ENCODE measurements at regions not wholly inside any gene's neighbourhood (a gene's known extent, or its start where the extent isn't known, plus 50 kb on each side); places are given as distances from the start of the nearest gene placed in this dataset.

GRCh38 chr13:107020393-107020792, 452.5 kb upstream of the ARGLU1 start:
- no peaks in the 10 kb centered on the region for H3K27me3 Mint-ChIP-seq
- no peaks in the 10 kb centered on the region for H3K36me3 Mint-ChIP-seq
- no peak overlapping the region for H3K27ac Mint-ChIP-seq
- H3K9me3 Mint-ChIP-seq = peaks cover 6% of the 10 kb centered on the region
- H3K4me1 Mint-ChIP-seq = no peaks in the 10 kb centered on the region
- CTCF ChIA-PET = no interaction called here
- DNase-seq = no peak
- no peak overlapping the region for H3K4me3 Mint-ChIP-seq

GRCh38 chr13:107018285-107018684, 450.3 kb upstream of the ARGLU1 start:
- no peaks in the 10 kb centered on the region for H3K27me3 Mint-ChIP-seq
- DNase-seq = no peak
- H3K36me3 Mint-ChIP-seq = no peaks in the 10 kb centered on the region
- CTCF ChIA-PET = no interaction called here
- no peak overlapping the region for H3K4me3 Mint-ChIP-seq
- no peak overlapping the region for H3K27ac Mint-ChIP-seq
- H3K9me3 Mint-ChIP-seq = peaks cover 6% of the 10 kb centered on the region
- no peaks in the 10 kb centered on the region for H3K4me1 Mint-ChIP-seq

- no peaks in the 10 kb centered on the region for H3K36me3 Mint-ChIP-seq
- DNase-seq = no peak
- no peak overlapping the region for H3K27ac Mint-ChIP-seq
- no peak overlapping the region for H3K4me3 Mint-ChIP-seq
- no peaks in the 10 kb centered on the region for H3K4me1 Mint-ChIP-seq
- H3K9me3 Mint-ChIP-seq = no peaks in the 10 kb centered on the region
- CTCF ChIA-PET = no interaction called here
- no peaks in the 10 kb centered on the region for H3K27me3 Mint-ChIP-seq
These were observed 438.7 kb upstream of the ARGLU1 start for GRCh38 chr13:107006661-107007060.

- CTCF ChIA-PET = no interaction called here
- H3K27me3 Mint-ChIP-seq = no peaks in the 10 kb centered on the region
- no peaks in the 10 kb centered on the region for H3K4me1 Mint-ChIP-seq
- H3K27ac Mint-ChIP-seq = no peak overlapping the region
- no peak for DNase-seq
- no peaks in the 10 kb centered on the region for H3K9me3 Mint-ChIP-seq
- H3K36me3 Mint-ChIP-seq = no peaks in the 10 kb centered on the region
- no peak overlapping the region for H3K4me3 Mint-ChIP-seq
These were observed 437.6 kb upstream of the ARGLU1 start for GRCh38 chr13:107005577-107005976.

- Mint-ChIP-seq H3K36me3 (no peaks in the 10 kb centered on the region), H3K27me3 (no peaks in the 10 kb centered on the region), H3K9me3 (peaks cover 3% of the 10 kb centered on the region), H3K27ac (no peak overlapping the region), H3K4me3 (no peak overlapping the region), H3K4me1 (no peaks in the 10 kb centered on the region)
- DNase-seq = no peak
- CTCF ChIA-PET = no interaction called here
These were observed 436.0 kb upstream of the ARGLU1 start for GRCh38 chr13:107003911-107004310.

GRCh38 chr13:106998664-106999063, 430.7 kb upstream of the ARGLU1 start:
- Mint-ChIP-seq H3K27ac (no peak overlapping the region), H3K9me3 (peaks cover 6% of the 10 kb centered on the region), H3K27me3 (no peaks in the 10 kb centered on the region), H3K36me3 (no peaks in the 10 kb centered on the region), H3K4me3 (no peak overlapping the region), H3K4me1 (no peaks in the 10 kb centered on the region)
- CTCF ChIA-PET = no interaction called here
- no peak for DNase-seq

- no peak for DNase-seq
- Mint-ChIP-seq H3K9me3 (peaks cover 6% of the 10 kb centered on the region), H3K4me3 (no peak overlapping the region), H3K4me1 (no peaks in the 10 kb centered on the region), H3K27ac (no peak overlapping the region), H3K27me3 (no peaks in the 10 kb centered on the region), H3K36me3 (no peaks in the 10 kb centered on the region)
- CTCF ChIA-PET = no interaction called here
These were observed 429.8 kb upstream of the ARGLU1 start for GRCh38 chr13:106997696-106998095.

GRCh38 chr13:106996867-106997618, 429.1 kb upstream of the ARGLU1 start:
- DNase-seq = no peak
- H3K27ac Mint-ChIP-seq = no peak overlapping the region
- no peak overlapping the region for H3K4me3 Mint-ChIP-seq
- peaks cover 6% of the 10 kb centered on the region for H3K9me3 Mint-ChIP-seq
- no peaks in the 10 kb centered on the region for H3K27me3 Mint-ChIP-seq
- no peaks in the 10 kb centered on the region for H3K4me1 Mint-ChIP-seq
- CTCF ChIA-PET = no interaction called here
- no peaks in the 10 kb centered on the region for H3K36me3 Mint-ChIP-seq

GRCh38 chr13:106990594-106990993, 422.7 kb upstream of the ARGLU1 start:
- DNase-seq = no peak

GRCh38 chr13:106989876-106990275, 421.9 kb upstream of the ARGLU1 start:
- Mint-ChIP-seq H3K4me3 (no peak overlapping the region), H3K4me1 (no peaks in the 10 kb centered on the region), H3K36me3 (no peaks in the 10 kb centered on the region), H3K27ac (no peak overlapping the region), H3K9me3 (peaks cover 3% of the 10 kb centered on the region), H3K27me3 (no peaks in the 10 kb centered on the region)
- CTCF ChIA-PET = no interaction called here
- DNase-seq = no peak

More at GRCh38 chr13:106990594-106990993, 422.7 kb upstream of the ARGLU1 start:
- Mint-ChIP-seq H3K27ac (no peak overlapping the region), H3K4me1 (no peaks in the 10 kb centered on the region), H3K9me3 (peaks cover 3% of the 10 kb centered on the region), H3K27me3 (no peaks in the 10 kb centered on the region), H3K36me3 (no peaks in the 10 kb centered on the region), H3K4me3 (no peak overlapping the region)
- CTCF ChIA-PET = no interaction called here

- no peak for DNase-seq
- Mint-ChIP-seq H3K36me3 (no peaks in the 10 kb centered on the region), H3K4me1 (no peaks in the 10 kb centered on the region), H3K27me3 (no peaks in the 10 kb centered on the region), H3K27ac (no peak overlapping the region), H3K4me3 (no peak overlapping the region), H3K9me3 (peaks cover 3% of the 10 kb centered on the region)
- CTCF ChIA-PET = no interaction called here
These were observed 419.5 kb upstream of the ARGLU1 start for GRCh38 chr13:106987427-106987785.

- CTCF ChIA-PET = no interaction called here
- Mint-ChIP-seq H3K9me3 (peaks cover 3% of the 10 kb centered on the region), H3K4me1 (no peaks in the 10 kb centered on the region), H3K4me3 (no peak overlapping the region), H3K36me3 (no peaks in the 10 kb centered on the region), H3K27me3 (no peaks in the 10 kb centered on the region), H3K27ac (no peak overlapping the region)
- no peak for DNase-seq
These were observed 418.9 kb upstream of the ARGLU1 start for GRCh38 chr13:106986687-106987426.

GRCh38 chr13:106986033-106986484, 418.1 kb upstream of the ARGLU1 start:
- CTCF ChIA-PET = no interaction called here
- Mint-ChIP-seq H3K9me3 (peaks cover 6% of the 10 kb centered on the region), H3K36me3 (no peaks in the 10 kb centered on the region), H3K27ac (no peak overlapping the region), H3K4me1 (no peaks in the 10 kb centered on the region), H3K27me3 (no peaks in the 10 kb centered on the region), H3K4me3 (no peak overlapping the region)
- no peak for DNase-seq

GRCh38 chr13:106985481-106985880, 417.5 kb upstream of the ARGLU1 start:
- no peak for DNase-seq
- H3K36me3 Mint-ChIP-seq = no peaks in the 10 kb centered on the region
- no peaks in the 10 kb centered on the region for H3K4me1 Mint-ChIP-seq
- no peak overlapping the region for H3K27ac Mint-ChIP-seq
- H3K4me3 Mint-ChIP-seq = no peak overlapping the region
- H3K27me3 Mint-ChIP-seq = no peaks in the 10 kb centered on the region
- CTCF ChIA-PET = no interaction called here
- H3K9me3 Mint-ChIP-seq = peaks cover 6% of the 10 kb centered on the region

- no peaks in the 10 kb centered on the region for H3K36me3 Mint-ChIP-seq
- CTCF ChIA-PET = no interaction called here
- H3K4me3 Mint-ChIP-seq = no peak overlapping the region
- H3K4me1 Mint-ChIP-seq = no peaks in the 10 kb centered on the region
- peaks cover 3% of the 10 kb centered on the region for H3K9me3 Mint-ChIP-seq
- no peak overlapping the region for H3K27ac Mint-ChIP-seq
- no peak for DNase-seq
- no peaks in the 10 kb centered on the region for H3K27me3 Mint-ChIP-seq
These were observed 413.1 kb upstream of the ARGLU1 start for GRCh38 chr13:106981051-106981450.
